HG03064 (cell line): ENCODE measurements at regions not wholly inside any gene's neighbourhood (a gene's known extent, or its start where the extent isn't known, plus 50 kb on each side); places are given as distances from the start of the nearest gene placed in this dataset.
"Not testable (repeated sequence)": the region's sequence is repeated elsewhere in the genome, so short reads cannot be mapped to it uniquely, and the experiment has no call there.

Experiments used
- ATAC-seq: cut with Tn5 transposase; IDR thresholded peaks from one replicate; pipeline ENCODE4 v1.9.1; 2021; ENCODE audit warnings: low read depth; ENCODE audit not compliant: unreplicated experiment

GRCh38 chrX:46034868-46035267, 510.4 kb downstream of the ZNF674 start:
- no peak for ATAC-seq

- ATAC-seq = no peak
Observed at GRCh38 chrX:46029777-46030176, 515.4 kb downstream of the ZNF674 start.

GRCh38 chrX:46016296-46016695, 528.9 kb downstream of the ZNF674 start:
- no peak for ATAC-seq

GRCh38 chrX:46015653-46016052, 529.6 kb downstream of the ZNF674 start:
- no peak for ATAC-seq

GRCh38 chrX:45992402-45993123, 552.7 kb downstream of the ZNF674 start:
- no peak for ATAC-seq

GRCh38 chrX:45986971-45987370, 558.2 kb downstream of the ZNF674 start:
- no peak for ATAC-seq

- no peak for ATAC-seq
Observed at GRCh38 chrX:45986081-45986480, 559.1 kb downstream of the ZNF674 start.

GRCh38 chrX:45982958-45983727, 562.1 kb downstream of the ZNF674 start:
- ATAC-seq = not testable (repeated sequence)

- ATAC-seq = no peak
Observed at GRCh38 chrX:45980726-45981125, 564.5 kb downstream of the ZNF674 start.

- ATAC-seq = no peak
Observed at GRCh38 chrX:45975633-45976032, 569.6 kb downstream of the ZNF674 start.

- no peak for ATAC-seq
Observed at GRCh38 chrX:45972636-45973035, 572.6 kb downstream of the ZNF674 start.

- no peak for ATAC-seq
Observed at GRCh38 chrX:45959567-45959966, 585.7 kb downstream of the ZNF674 start.

- no peak for ATAC-seq
Observed at GRCh38 chrX:45956191-45956870, 588.9 kb downstream of the ZNF674 start.

- no peak for ATAC-seq
Observed at GRCh38 chrX:45955661-45956060, 589.6 kb downstream of the ZNF674 start.

GRCh38 chrX:45954026-45954425, 591.2 kb downstream of the ZNF674 start:
- no peak for ATAC-seq

- ATAC-seq = no peak
Observed at GRCh38 chrX:45952030-45952429, 593.2 kb downstream of the ZNF674 start.

GRCh38 chrX:45935408-45935807, 609.8 kb downstream of the ZNF674 start:
- ATAC-seq = no peak

- ATAC-seq = no peak
Observed at GRCh38 chrX:45912316-45912715, 632.9 kb downstream of the ZNF674 start.

GRCh38 chrX:45907786-45908185, 637.4 kb downstream of the ZNF674 start:
- ATAC-seq = no peak

- no peak for ATAC-seq
Observed at GRCh38 chrX:45903781-45904201, 641.4 kb downstream of the ZNF674 start.
